ENCODE measurements at regions not wholly inside any gene's neighbourhood (a gene's known extent, or its start where the extent isn't known, plus 50 kb on each side); places are given as distances from the start of the nearest gene placed in this dataset.
A peak's percentile ranks its signal among the peaks of the same experiment; 100 is the strongest.

DNA sequence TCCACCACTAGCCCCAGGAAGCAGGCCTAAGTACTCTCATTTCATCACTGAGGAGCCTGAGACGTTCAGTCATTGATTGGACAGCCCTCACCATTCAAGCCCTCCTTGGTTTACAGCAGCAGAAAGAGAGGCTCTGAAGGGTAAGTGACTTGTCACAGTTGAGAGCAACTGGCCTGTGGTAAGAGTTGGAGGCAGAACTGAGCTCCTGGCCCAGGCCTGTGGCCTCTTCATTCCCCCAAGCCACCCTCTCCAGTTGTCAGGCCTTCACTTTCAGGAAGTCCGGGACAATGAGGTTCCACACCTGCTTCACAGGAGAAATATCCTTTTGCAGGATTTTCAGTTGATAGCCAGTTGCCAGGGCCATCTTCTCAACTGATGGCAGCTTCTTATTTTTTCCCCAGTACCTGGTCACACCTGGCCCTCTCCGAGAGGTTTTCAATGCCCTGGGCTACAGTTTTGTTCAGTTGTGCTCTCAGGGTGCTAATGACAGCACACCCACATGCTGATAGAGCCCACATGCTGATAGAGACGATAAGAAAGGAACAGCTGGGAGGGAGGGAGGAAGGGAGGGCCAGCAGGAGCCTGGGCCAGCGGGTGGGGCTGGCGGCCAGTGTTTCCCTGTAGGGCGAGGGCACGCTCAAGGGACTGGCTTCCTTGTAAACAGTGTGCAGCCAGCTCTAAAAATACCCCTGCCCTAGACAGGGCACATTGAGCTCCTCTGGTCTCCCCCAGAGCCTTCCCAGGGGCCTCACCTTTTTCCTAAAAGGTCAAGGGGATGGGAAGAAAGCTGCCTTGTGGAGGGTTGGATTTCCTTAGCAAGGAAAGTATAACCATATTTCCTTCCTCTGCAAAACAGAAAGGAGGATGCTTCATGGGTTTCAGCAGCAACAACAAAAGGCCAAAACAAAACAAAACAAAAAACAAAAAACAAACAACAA lies 112.7 kb upstream of the JUN start:
- Histone ChIP-seq H3K4me2 (ENCODE audit: control insufficient read depth, extremely low read depth, insufficient read depth, low read depth, low read length) (no peak overlapping the region), H3K4me3 (ENCODE audit: control insufficient read depth in 2 of 3, extremely low read depth in 1 of 3, insufficient read depth in 2 of 3, low read depth in 1 of 3, low read length in 3 of 3) (no peak overlapping the region), H3K27ac (ENCODE audit: control insufficient read depth, insufficient read depth, low read length) (no peak overlapping the region), H2AFZ (ENCODE audit: control insufficient read depth, low read length) (peak overlapping the region; percentile 67), H3K9ac (ENCODE audit: control insufficient read depth, extremely low read depth, insufficient read depth, low read length) (no peak overlapping the region), H3K4me1 (ENCODE audit: control insufficient read depth, extremely low read depth, insufficient read depth, low read length) (peaks cover 9% of the 10 kb centered on the region), H3K9me3 (ENCODE audit: control insufficient read depth, low read depth, low read length) (no peaks in the 10 kb centered on the region), H3K79me2 (ENCODE audit: control insufficient read depth, insufficient read depth, low read length) (no peaks in the 10 kb centered on the region), H3K9me1 (ENCODE audit: control insufficient read depth, extremely low read depth, insufficient read depth, low read length) (no peaks in the 10 kb centered on the region), H3K27me3 (ENCODE audit: control insufficient read depth, extremely low read depth, insufficient read depth, low read length) (no peaks in the 10 kb centered on the region), H3K36me3 (ENCODE audit: control insufficient read depth in 2 of 2, extremely low read depth in 1 of 2, insufficient read depth in 2 of 2, low read length in 2 of 2) (no peaks in the 10 kb centered on the region), H4K20me1 (ENCODE audit: control insufficient read depth, extremely low read depth, insufficient read depth, low read length) (no peaks in the 10 kb centered on the region)
- no peak for TF ChIP-seq EZH2 (IDR thresholded peaks at IDR 0.05; ENCODE audit: low read length)
- TF ChIP-seq, protein P1, sequence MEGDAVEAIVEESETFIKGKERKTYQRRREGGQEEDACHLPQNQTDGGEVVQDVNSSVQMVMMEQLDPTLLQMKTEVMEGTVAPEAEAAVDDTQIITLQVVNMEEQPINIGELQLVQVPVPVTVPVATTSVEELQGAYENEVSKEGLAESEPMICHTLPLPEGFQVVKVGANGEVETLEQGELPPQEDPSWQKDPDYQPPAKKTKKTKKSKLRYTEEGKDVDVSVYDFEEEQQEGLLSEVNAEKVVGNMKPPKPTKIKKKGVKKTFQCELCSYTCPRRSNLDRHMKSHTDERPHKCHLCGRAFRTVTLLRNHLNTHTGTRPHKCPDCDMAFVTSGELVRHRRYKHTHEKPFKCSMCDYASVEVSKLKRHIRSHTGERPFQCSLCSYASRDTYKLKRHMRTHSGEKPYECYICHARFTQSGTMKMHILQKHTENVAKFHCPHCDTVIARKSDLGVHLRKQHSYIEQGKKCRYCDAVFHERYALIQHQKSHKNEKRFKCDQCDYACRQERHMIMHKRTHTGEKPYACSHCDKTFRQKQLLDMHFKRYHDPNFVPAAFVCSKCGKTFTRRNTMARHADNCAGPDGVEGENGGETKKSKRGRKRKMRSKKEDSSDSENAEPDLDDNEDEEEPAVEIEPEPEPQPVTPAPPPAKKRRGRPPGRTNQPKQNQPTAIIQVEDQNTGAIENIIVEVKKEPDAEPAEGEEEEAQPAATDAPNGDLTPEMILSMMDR (optimal IDR thresholded peaks at IDR 0.05 in 1 of 3, IDR thresholded peaks at IDR 0.05 in 1 of 3, conservative IDR thresholded peaks at IDR 0.05 in 1 of 3; ENCODE audit: extremely low read depth in 1 of 3, insufficient read depth in 2 of 3, low read length in 3 of 3), result peak in 1 of 3 experiments; percentile 18
- DNase-seq (ENCODE audit: low read depth, low spot score) (no peak), FAIRE-seq (no peak)
- dilution Hi-C loops (cut with MboI; ENCODE audit: extremely low pct_ligation_motif_present, low sequenced_read_pairs), result no loop called here

- no peaks in the 10 kb centered on the region for H4K20me1 ChIP-seq (ENCODE audit: control insufficient read depth, extremely low read depth, insufficient read depth, low read length)
- no peaks in the 10 kb centered on the region for H3K27me3 ChIP-seq (ENCODE audit: control insufficient read depth, extremely low read depth, insufficient read depth, low read length)
- H3K9me1 ChIP-seq (ENCODE audit: control insufficient read depth, extremely low read depth, insufficient read depth, low read length), result no peaks in the 10 kb centered on the region
- peaks cover 14% of the 10 kb centered on the region for H3K4me1 ChIP-seq (ENCODE audit: control insufficient read depth, extremely low read depth, insufficient read depth, low read length)
- H3K79me2 ChIP-seq (ENCODE audit: control insufficient read depth, insufficient read depth, low read length), result no peaks in the 10 kb centered on the region
- no peak overlapping the region for H3K9ac ChIP-seq (ENCODE audit: control insufficient read depth, extremely low read depth, insufficient read depth, low read length)
- TF ChIP-seq, protein P1 (optimal IDR thresholded peaks at IDR 0.05 in 1 of 3, IDR thresholded peaks at IDR 0.05 in 1 of 3, conservative IDR thresholded peaks at IDR 0.05 in 1 of 3; ENCODE audit: extremely low read depth in 1 of 3, insufficient read depth in 2 of 3, low read length in 3 of 3), result no peak
- no peak for TF ChIP-seq EZH2 (IDR thresholded peaks at IDR 0.05; ENCODE audit: low read length)
- FAIRE-seq (no peak), DNase-seq (ENCODE audit: low read depth, low spot score) (no peak)
- H3K36me3 ChIP-seq (ENCODE audit: control insufficient read depth in 2 of 2, extremely low read depth in 1 of 2, insufficient read depth in 2 of 2, low read length in 2 of 2), result no peaks in the 10 kb centered on the region
- no peaks in the 10 kb centered on the region for H3K9me3 ChIP-seq (ENCODE audit: control insufficient read depth, low read depth, low read length)
- H3K4me3 ChIP-seq (ENCODE audit: control insufficient read depth in 2 of 3, extremely low read depth in 1 of 3, insufficient read depth in 2 of 3, low read depth in 1 of 3, low read length in 3 of 3), result no peak overlapping the region
- H3K4me2 ChIP-seq (ENCODE audit: control insufficient read depth, extremely low read depth, insufficient read depth, low read depth, low read length), result no peak overlapping the region
- H2AFZ ChIP-seq (ENCODE audit: control insufficient read depth, low read length), result no peak overlapping the region
- H3K27ac ChIP-seq (ENCODE audit: control insufficient read depth, insufficient read depth, low read length), result no peak overlapping the region
- dilution Hi-C loops (cut with MboI; ENCODE audit: extremely low pct_ligation_motif_present, low sequenced_read_pairs), result no loop called here
Observed at GRCh38 chr1:58898739-58899586, 115.1 kb upstream of the JUN start.
